GM18909 (cell line): ENCODE measurements at regions not wholly inside any gene's neighbourhood (a gene's known extent, or its start where the extent isn't known, plus 50 kb on each side); places are given as distances from the start of the nearest gene placed in this dataset.
A peak's percentile ranks its signal among the peaks of the same experiment; 100 is the strongest.

ENCODE experiments used
- ATAC-seq: cut with Tn5 transposase; IDR thresholded peaks from one replicate; pipeline ENCODE4 v1.9.1; 2021; ENCODE audit warnings: mild to moderate bottlenecking; ENCODE audit not compliant: unreplicated experiment, poor library complexity

- peak; percentile 35 for ATAC-seq
Measured at GRCh38 chr12:24200010-24200409, 250.5 kb upstream of the SOX5 start.

DNA sequence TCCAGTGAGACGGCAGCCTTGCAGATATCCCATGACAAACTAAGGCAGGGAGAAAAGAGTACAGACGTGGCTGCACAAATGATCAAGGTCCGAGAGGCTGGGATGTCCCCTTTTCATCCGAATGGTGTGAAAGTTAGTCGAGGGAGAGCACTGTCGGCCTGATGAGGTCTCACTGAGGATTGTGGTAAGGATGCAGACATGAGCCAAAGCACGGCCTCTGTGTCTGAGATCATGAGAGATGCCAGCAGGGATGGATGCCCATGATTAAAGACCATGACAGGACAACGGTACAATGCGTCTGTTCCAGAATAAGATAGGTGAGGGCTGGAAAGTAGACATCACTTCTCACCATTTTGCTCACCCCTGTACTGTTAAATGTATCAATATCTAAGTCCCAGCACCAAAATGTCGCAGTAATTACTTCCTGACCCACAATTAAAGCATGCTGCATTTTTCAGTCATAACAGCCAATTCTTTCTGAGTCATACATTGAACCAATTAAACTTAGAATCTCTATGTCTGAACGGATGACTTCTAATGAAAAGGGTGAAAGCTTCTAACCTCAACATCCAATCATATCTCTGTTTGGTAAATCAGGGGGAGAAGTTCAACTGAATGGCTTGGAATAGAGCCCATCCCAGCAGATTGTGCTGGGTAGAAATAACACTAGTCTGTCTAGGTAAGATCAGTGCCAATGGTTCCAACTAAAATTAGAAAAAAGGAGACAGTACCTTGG lies 249.6 kb upstream of the SOX5 start:
- ATAC-seq: peak; percentile 40

GRCh38 chr12:24198070-24198469 lies 248.6 kb upstream of the SOX5 start:
- ATAC-seq: no peak

DNA sequence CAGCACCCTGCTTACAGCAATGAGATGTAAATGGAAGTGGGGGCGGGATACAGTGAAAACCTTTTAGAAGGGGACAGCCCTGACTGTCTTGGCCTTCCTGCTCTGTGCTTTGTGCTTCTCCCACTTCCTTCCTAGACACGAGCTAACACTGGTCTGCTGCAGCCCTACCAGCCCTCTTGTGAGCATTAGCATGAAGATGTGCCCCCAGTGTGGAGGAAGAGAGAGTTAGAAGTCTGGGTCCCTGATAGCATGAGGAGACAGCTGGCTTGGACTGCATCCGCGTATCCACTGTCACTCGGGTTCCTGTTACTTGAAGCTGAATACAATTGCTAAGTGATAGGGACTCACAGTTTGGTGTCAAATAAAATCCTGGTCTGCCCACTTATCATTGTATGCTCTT lies 248.1 kb upstream of the SOX5 start:
- ATAC-seq: no peak

DNA sequence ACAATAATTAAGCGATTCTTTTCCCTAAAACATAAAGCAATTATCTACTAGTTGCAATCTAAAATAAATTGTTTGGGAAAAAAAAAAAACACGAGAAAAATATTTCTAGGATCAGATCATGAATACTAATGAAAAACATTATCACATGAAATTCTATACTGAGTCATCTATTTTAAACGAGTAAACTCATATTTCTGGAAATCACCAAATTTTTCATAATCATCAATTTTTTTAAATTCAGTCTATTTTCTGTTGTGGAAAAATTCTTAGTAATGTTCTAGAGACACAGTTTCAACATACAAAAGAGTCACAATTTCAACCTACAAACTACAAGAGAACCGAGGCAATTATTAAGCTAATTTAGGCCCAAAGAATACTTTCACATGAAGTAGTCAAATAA lies 245.6 kb upstream of the SOX5 start:
- ATAC-seq: no peak

DNA sequence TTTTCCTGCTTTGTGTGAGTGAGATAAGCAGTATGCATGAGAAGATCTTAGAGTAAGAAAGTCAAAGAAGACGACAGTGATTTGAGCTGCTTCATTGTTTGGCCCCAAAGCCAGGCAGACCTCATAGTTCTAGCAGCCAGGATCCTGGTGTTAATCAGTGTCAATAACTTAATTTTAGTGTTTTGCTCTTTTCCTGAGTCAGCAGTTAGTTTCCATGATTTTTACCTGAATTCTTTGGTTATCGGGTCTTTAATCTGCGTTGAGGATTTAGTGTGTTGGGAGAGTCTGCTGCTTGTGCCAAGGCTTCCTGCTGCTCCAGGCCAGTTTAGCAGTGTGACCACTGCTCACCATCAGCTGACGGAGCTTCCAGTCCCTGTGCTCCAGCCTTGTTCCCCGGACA lies 241.6 kb upstream of the SOX5 start:
- no peak for ATAC-seq

DNA sequence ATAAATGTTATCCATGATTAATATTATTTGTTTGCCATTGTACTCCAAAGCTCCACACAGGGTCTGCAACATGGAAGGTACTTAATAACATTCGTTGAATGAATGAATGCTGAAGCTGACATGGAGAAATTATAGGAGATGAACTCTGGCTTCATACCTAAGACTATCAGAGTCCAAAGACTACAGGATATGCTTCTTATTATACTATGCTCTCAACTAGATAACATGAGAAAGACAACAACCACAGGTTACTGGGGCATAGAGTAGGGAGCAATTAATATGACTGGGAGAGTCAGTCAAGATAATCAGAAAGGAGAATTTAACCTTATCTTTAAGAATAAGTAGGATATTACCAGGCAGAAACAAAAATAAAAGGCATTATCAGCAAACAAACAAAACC lies 236.3 kb upstream of the SOX5 start:
- no peak for ATAC-seq

- peak; percentile 80 for ATAC-seq
Measured at GRCh38 chr12:24177889-24178288, 228.4 kb upstream of the SOX5 start.

DNA sequence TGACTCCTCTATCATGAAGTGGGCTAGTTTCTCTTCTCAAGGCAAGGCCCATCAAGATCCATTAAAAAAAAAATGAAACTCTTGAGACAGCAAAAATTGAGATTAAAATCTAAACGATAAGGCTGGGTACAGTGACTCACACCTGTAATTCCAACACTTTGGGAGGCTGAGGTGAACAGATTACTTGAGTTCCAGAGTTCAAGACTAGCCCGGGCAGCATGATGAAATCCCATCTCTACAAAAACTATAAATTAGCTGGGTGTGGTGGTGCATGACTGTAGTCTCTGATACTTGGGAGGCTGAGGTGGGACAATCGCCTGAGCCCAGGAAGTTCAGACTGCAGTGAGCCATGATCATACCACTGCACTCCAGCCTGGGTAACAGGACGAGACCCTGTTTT lies 226.5 kb upstream of the SOX5 start:
- ATAC-seq: no peak

- ATAC-seq: no peak
Measured at GRCh38 chr12:24175284-24175683, 225.8 kb upstream of the SOX5 start.

- no peak for ATAC-seq
Measured at GRCh38 chr12:24173067-24173466, 223.6 kb upstream of the SOX5 start.

GRCh38 chr12:24172773-24173066 lies 223.2 kb upstream of the SOX5 start:
- ATAC-seq: no peak

GRCh38 chr12:24172031-24172772 lies 222.7 kb upstream of the SOX5 start:
- peak; percentile 77 for ATAC-seq

DNA sequence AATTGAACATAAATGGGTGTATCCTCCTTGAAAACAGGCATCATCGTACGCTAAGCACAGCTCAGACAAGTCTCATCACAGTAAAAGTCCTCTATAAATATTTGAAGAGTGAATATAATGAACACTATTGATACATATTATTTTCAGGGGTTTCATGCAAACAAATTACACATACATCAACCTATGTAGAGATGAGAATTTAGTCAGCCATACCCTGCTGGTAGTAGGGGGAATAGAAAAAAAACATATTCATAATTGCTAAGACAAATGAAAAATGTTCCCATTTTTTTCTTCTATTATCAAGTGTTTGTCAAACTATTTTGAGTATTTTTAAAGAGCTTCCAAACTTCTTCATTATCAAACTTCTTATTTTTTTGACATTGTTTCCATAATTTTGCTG lies 205.6 kb upstream of the SOX5 start:
- ATAC-seq: no peak

DNA sequence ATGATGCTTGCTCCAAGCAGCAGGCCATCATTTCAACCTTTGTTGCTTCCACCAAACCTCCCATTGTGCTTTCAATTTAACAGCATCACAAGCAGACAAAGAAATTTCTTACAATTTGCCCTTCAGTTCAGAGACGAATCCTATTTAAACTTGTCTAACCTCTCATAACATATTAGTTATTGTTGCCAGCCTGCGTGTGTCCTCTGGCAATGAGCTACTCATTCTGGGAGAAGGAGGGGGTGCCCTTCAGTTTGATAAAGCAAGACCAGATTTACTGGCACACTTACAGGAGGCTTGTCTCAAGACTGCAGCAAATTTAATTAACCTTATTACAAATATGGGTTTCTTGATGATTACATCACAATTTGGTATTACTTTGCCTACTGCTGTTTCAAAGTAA lies 203.6 kb upstream of the SOX5 start:
- no peak for ATAC-seq

- ATAC-seq: no peak
Measured at GRCh38 chr12:24152270-24152669, 202.8 kb upstream of the SOX5 start.

DNA sequence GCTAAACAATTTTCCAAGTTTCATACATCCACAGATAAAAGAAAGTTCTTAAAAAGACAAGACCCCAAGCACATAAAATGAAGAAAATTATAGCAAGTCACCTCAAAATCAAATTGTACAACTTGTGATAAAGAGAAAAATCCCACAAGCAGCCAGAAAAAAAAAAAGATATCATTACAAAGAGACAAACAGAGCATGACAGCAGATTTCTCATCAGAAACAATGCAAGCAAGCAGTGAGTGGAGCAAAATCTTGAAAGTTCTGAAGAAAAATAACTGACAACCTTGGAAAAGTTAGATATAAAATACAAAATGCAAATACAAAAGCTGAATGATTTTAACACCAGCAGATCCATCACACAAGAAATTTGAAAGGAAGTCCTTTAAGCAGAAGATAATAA lies 194.5 kb upstream of the SOX5 start:
- ATAC-seq: no peak

- no peak for ATAC-seq
Measured at GRCh38 chr12:24139035-24139434, 189.6 kb upstream of the SOX5 start.

DNA sequence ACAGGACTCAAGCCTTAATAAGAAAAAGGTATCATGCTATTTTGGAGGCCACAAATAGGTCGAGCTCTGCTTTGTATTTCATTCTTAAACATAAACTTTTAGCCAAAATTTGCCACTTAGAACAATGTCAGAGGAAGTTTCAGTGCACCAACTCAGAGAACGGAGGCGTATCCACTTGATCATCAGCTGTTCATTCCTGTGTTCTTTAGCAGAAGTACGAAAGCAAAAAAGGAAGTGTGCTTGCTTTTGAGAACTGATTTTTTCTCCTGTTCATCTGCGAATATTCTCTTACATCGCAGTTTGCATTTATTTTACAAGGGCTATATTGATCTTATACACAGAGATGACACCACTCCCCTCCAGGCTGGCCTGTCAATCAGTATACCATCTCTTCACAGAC lies 188.6 kb upstream of the SOX5 start:
- no peak for ATAC-seq

DNA sequence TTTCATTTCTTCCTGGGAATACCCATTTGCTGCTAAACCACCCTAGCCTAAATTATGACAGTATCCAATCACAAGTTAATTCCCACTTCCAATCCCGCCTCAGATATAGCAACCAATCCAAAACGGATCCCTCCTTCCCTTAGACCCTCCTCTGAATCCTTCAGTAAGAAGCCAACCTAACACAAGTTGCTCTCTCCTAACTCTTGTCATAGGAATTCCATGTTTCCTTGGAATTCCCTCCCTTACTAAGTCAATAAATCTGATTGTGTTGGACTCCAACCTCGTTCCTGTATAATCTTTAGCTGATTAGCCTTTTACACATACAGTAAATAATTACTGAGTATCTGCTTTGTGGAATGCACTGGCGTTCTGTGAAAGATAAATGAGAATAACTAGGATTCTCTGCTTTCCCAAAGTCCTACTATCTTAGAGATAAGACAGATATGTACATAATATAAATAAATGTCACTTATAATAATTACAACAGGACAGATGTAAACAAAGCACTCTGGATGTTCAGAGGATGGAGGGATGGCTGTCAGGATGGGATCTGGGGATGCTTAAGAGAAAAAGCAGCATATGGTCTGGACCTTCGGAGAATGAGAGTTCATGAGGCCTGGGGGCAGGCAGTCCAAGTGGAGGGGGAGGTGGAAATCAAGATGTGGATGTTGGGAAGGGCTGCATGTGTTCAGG lies 185.8 kb upstream of the SOX5 start:
- no peak for ATAC-seq

- ATAC-seq: no peak
Measured at GRCh38 chr12:24134092-24134491, 184.6 kb upstream of the SOX5 start.

DNA sequence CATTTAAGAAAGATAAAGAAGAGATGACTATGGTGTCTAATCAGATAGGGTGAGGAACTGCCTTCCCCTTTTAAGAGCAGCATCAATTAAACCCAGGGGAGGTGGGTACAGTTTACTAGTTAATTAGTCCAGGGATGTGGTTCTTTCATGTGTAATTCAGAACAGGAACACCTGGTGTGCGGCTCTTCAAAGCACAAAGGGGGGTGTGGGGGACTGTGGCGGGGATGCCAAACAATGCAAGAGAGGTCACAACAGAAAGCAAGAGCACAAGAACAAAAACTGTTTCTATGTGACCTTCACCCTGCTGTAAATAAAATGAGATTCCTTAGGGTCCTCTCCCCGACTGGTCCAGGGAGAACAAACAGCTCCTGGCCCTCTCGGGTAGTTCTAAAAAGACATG lies 183.9 kb upstream of the SOX5 start:
- no peak for ATAC-seq
